Effector CD4-positive, alpha-beta T cell (primary cell): ENCODE measurements at regions not wholly inside any gene's neighbourhood (a gene's known extent, or its start where the extent isn't known, plus 50 kb on each side); places are given as distances from the start of the nearest gene placed in this dataset.
"Not testable (repeated sequence)": the region's sequence is repeated elsewhere in the genome, so short reads cannot be mapped to it uniquely, and the experiment has no call there.

ENCODE experiments used
- DNase-seq: peaks from one replicate; pipeline ENCODE4 v3.0.0-alpha.2; 2020

DNA sequence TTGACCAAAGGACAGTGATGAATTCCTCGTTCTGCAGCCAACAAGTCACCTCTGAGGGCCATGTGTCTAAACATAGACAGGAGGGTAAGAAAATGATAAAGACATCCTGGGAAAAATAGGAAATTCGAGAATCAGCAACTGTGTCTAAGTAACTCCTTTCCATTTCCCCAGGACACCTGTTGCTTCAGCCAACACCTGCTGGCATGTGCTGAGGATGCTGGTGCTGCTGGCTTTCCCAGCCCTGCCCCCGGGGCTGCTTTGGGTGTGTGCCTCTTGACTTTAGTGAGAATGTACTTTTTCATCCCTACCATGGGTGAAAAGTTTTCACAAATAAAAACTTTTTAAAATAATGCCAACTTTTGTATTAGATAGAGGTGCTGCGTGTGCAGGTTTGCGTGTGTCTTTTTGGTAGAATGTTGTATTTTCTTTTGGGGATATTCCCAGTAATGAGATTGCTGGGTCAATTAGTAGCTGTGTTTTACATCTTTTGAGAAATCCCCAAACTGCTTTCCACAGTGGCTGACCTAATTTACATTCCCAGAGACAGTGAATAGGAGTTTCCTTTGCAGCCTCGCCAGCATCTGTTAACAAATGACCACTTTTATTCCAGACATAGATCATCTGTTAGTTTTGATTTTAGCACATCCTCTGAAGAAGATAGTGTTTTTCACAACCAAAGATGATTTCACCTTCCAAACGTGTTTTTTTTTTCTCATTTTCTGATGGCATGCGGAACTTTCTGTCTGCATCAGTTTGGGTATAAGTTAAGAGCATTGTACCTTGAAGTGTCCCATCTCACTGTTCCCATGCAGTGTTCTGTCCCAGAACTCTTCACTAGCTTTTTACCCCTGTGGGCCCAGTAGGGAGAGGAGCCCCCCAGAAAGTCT lies 104.2 kb upstream of the ACBD5 start:
- DNase-seq: no peak

GRCh38 chr10:27341001-27341400 lies 100.4 kb upstream of the ACBD5 start:
- DNase-seq: no peak

DNA sequence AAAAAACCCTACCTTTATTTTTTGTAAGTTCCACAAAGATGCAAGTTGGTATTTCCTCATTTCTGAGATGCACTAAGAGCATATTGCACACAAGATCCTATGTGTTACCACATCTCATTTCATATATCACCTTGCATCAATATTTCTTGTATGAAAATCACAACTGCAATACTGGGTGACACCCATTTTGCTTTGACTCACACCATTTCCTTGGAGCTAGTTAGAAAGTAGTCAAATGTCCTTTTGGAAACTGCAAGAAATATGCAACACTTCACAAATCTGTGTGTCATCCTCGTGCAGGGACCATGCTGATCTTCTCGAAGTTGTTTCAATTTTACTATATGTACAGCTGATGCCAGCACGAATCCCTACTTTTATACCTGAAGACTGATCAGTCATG lies 94.6 kb upstream of the ACBD5 start:
- not testable (repeated sequence) for DNase-seq

- no peak for DNase-seq
Measured at GRCh38 chr10:27330074-27330473, 89.5 kb upstream of the ACBD5 start.

- no peak for DNase-seq
Measured at GRCh38 chr10:27328946-27329345, 88.3 kb upstream of the ACBD5 start.

DNA sequence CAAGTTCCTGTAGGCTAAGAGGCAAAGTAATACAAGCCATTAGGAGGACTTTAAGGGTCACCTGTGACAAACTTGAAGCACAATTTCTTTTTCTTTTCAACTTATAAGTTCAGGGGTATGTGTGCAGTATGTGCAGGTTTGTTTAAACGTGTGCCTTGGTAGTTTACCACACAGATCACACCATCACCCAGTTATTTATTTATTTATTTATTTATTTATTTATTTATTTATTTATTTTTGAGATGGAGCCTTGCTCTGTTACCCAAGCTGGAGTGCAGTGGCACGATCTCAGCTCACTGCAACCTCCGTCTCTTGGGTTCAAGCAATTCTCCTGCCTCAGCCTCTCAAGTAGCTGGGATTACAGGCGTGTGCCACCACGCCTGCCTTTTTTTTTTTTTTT lies 86.2 kb upstream of the ACBD5 start:
- DNase-seq: not testable (repeated sequence)

DNA sequence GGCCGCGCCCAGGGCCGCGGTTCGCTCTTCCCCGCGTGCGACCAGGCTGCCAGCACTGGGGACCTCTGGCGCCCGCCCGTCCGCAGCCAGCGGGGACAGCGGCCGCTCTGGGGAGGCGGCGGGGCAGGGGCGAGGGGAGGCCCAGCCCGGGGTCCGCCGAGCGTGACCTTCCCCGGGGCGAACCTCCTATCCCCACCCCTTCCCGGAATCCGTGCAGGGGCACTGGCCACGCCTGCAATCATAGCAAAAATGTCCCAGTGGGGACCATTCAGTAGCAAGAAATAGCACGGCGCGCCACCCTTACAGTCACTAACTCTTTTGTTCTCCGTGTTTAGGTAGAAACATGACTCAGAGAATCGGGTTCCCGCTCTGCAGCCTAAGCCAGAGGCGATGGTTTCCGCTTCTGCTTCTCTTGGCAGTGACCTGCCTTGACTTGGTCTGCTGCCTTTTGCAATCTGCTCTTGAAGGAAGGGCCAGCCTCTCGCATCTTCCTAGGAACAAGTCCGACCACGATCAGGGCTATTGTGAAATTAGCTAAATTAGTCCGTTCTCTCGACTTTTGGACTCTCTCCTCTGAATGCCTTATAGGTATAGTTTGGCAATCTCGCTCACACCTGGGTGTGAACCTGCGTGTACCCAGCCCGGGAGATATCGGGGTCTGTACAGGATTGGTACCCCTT lies 79.3 kb upstream of the ACBD5 start:
- DNase-seq: no peak

GRCh38 chr10:27319139-27319538 lies 78.5 kb upstream of the ACBD5 start:
- DNase-seq: not testable (repeated sequence)

GRCh38 chr10:27315082-27315481 lies 74.5 kb upstream of the ACBD5 start:
- DNase-seq: not testable (repeated sequence)

DNA sequence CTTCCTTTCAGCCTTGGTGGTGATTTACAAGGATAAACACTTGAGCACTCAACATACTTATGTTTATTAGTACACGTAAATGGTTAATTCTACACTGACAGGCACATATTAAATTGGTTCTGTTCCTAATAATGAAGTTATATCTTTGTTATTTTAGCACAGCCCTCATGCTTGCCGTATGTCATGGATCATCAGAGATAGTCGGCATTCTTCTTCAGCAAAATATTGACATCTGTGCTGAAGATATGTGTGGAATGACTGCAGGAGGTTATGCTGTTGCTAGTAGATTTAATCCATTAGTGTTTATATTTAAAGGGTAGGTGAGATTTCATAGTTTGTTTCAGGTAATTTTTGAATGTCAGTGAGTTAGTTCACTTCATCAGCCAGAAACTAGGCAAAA lies 73.0 kb upstream of the ACBD5 start:
- not testable (repeated sequence) for DNase-seq

DNA sequence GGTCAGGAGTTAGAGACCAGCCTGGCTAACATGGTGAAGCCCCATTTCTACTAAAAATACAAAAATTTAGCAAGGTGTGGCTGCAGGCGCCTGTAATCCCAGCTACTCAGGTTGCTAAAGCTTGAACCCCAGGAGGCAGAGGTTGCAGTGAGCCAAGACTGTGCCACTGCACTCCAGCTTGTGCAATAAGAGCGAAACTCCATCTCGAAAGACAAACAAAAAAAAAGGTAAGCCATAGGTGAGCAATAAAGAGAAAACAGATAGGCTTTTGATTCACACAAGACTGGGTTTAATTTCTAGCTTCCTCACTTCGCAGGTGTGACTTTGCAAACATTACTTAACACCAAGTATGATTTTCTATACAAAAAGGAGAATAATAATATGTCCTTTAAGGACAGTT lies 72.3 kb upstream of the ACBD5 start:
- no peak for DNase-seq

GRCh38 chr10:27311809-27312208 lies 71.2 kb upstream of the ACBD5 start:
- DNase-seq: not testable (repeated sequence)

DNA sequence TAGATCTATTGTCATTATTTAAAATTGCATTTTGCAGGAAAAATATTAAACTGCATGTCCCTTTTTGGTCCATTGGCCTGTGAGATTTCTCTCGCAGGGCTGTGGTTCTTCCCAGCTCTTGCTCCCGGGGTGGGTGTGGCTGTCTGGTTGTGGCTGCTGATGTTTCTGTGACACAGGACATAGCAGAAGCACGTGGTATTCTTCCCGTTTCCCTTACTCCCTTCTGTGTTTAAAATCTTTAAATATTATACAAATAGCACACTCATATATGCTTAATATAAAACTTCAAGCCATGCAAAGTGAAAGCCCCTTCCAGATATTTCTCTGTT lies 57.9 kb upstream of the ACBD5 start:
- not testable (repeated sequence) for DNase-seq

DNA sequence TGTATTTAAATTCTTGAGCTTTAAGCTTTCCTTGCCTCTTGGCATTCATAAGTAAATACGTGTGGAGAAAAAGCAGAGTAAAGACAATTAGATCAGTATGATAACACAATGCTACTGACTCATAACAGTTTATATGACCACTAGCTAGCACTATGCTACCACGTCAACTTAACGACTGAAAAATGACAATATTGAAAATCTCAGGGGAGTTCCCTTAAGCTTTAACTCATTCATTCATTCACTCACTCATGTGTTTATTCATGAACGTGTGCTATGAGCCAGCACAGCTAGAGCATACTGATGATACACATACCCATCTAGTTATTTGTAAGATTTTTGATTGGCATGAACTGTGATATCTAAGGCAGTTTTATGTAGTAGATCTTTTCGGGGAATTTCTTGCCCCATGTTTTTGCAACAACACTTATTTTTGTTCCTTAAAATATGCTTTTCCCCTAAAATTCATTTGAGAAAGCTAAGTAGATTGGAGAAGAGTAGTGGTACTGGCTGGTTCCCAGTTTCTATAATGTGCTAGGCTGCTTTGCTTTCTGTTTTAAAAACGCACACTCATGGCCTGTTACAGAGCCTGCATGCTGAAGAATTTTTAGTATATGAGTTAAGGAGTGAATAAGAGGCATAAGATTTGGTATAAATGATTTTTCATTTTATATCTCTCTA lies 57.4 kb upstream of the ACBD5 start:
- no peak for DNase-seq

DNA sequence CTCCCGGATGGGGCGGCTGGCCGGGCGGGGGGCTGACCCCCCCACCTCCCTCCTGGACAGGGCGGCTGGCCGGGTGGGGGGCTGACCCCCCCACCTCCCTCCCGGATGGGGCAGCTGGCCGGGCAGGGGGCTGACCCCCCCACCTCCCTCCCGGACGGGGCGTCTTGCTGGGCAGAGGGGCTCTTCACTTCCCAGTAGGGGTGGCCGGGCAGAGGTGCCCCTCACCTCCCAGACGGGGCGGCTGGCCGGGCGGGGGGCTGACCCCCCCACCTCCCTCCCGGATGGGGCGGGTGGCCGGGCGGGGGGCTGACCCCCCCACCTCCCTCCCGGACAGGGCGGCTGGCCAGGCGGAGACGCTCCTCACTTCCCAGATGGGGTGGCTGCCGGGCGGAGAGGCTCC lies 55.7 kb upstream of the ACBD5 start:
- not testable (repeated sequence) for DNase-seq

DNA sequence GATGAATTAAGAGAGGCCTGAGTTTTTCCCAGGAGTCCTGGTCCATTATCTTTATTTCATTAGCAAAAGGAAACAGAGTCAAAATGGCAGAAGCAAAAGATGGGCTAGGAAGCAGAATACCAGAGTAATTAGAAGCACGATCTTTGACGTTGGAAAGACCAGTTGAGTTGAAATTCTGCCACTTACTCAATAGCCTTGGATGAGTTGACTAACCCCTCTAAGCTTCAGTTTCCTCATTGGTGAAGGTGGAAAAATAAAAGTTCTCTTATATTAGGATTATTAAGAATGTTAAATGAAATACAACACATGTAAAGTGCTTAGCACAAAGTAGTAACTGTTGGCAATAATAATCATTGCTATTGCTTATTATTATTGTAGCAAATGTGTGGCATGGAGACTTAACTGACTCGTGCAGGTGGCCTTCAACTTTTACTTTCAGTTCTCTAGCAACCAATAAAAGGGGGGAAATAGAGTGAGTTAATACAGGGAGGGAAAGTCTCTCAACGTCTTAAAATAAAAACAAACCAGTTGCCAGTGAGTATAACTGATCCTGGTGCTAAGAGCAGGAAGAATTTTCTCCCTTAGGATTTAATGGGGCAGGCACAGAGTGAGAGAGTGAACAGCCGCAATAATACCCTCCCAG lies 50.8 kb upstream of the ACBD5 start:
- not testable (repeated sequence) for DNase-seq
